Mesenchymal stem cell (in vitro differentiated cells and primary cell): ENCODE measurements at regions not wholly inside any gene's neighbourhood (a gene's known extent, or its start where the extent isn't known, plus 50 kb on each side); places are given as distances from the start of the nearest gene placed in this dataset.

Source experiments
- DNase-seq: peaks from one replicate; pipeline ENCODE4 v3.0.0-alpha.2; 2013
- H2AFZ ChIP-seq: one replicate; pipeline ENCODE4 v1.6.1; 2013; ENCODE audit warnings: low read depth, mild to moderate bottlenecking, control low read depth, inconsistent platforms, low read length, moderate library complexity
- H2AK5ac ChIP-seq: 2 replicates; pipeline ENCODE4 v1.6.1; 2013; ENCODE audit warnings: low read length, moderate library complexity, mild to moderate bottlenecking, inconsistent platforms; ENCODE audit not compliant: severe bottlenecking
- H2BK120ac ChIP-seq: one replicate; pipeline ENCODE4 v1.6.1; 2013; ENCODE audit warnings: low read depth, mild to moderate bottlenecking, inconsistent platforms, low read length, moderate library complexity
- H2BK12ac ChIP-seq, 2 experiments: one replicate each; pipeline ENCODE4 v1.6.1; 2013; ENCODE audit warnings: inconsistent platforms in 2 of 2, low read length in 2 of 2, mild to moderate bottlenecking in 2 of 2, moderate library complexity in 2 of 2, control low read depth in 1 of 2
- H2BK15ac ChIP-seq: one replicate; pipeline ENCODE4 v1.6.1; 2013; ENCODE audit warnings: mild to moderate bottlenecking, low read depth, inconsistent platforms; ENCODE audit not compliant: poor library complexity, severe bottlenecking
- H2BK5ac ChIP-seq: 2 replicates; pipeline ENCODE4 v1.6.1; 2013; ENCODE audit warnings: low read depth, mild to moderate bottlenecking, low read length, control low read depth, inconsistent platforms; ENCODE audit not compliant: poor library complexity, severe bottlenecking
- H3K14ac ChIP-seq, 2 experiments: one replicate each; pipeline ENCODE4 v1.6.1; 2013; ENCODE audit warnings: inconsistent platforms in 2 of 2, low read length in 2 of 2, control low read depth in 1 of 2, mild to moderate bottlenecking in 1 of 2, moderate library complexity in 1 of 2
- H3K18ac ChIP-seq, 2 experiments: one replicate each; pipeline ENCODE4 v1.6.1; 2013; ENCODE audit warnings: inconsistent platforms in 2 of 2, low read length in 2 of 2, control low read depth in 1 of 2, low read depth in 1 of 2, mild to moderate bottlenecking in 1 of 2
- H3K23ac ChIP-seq, 2 experiments: one replicate each; pipeline ENCODE4 v1.6.1; 2013; ENCODE audit warnings: inconsistent platforms in 2 of 2, low read length in 2 of 2, mild to moderate bottlenecking in 2 of 2, moderate library complexity in 2 of 2, control low read depth in 1 of 2
- H3K27ac ChIP-seq: 2 replicates; pipeline ENCODE4 v1.5.1; 2013; ENCODE audit warnings: mild to moderate bottlenecking, moderate library complexity, low read length, control low read depth, inconsistent platforms; ENCODE audit not compliant: poor library complexity, severe bottlenecking
- H3K27me3 ChIP-seq, 2 experiments: 2 replicates each; pipeline versions ENCODE4 v1.6.1 to v1.7.0; 2013; ENCODE audit warnings: low read length in 2 of 2, mild to moderate bottlenecking in 2 of 2, moderate library complexity in 2 of 2, control low read depth in 1 of 2, inconsistent platforms in 1 of 2; ENCODE audit not compliant: control insufficient read depth in 1 of 2, insufficient read depth in 1 of 2
- H3K36me3 ChIP-seq, 2 experiments: 2 replicates each; pipeline versions ENCODE4 v1.6.1 to v1.7.0; 2013; ENCODE audit warnings: low read length in 2 of 2, control low read depth in 1 of 2, inconsistent platforms in 1 of 2, low read depth in 1 of 2, mild to moderate bottlenecking in 1 of 2; ENCODE audit not compliant: insufficient read depth in 2 of 2, control insufficient read depth in 1 of 2
- H3K4ac ChIP-seq, 2 experiments: one replicate each; pipeline ENCODE4 v1.6.1; 2013; ENCODE audit warnings: inconsistent platforms in 2 of 2, low read length in 2 of 2, mild to moderate bottlenecking in 2 of 2, moderate library complexity in 2 of 2, control low read depth in 1 of 2, low read depth in 1 of 2
- H3K4me1 ChIP-seq: 2 replicates; pipeline ENCODE4 v1.6.1; 2013; ENCODE audit warnings: low read depth, low read length, control low read depth; ENCODE audit not compliant: control insufficient read depth, insufficient read depth
- H3K4me2 ChIP-seq: 2 replicates; pipeline ENCODE4 v1.6.1; 2013; ENCODE audit warnings: low read length, mild to moderate bottlenecking, inconsistent platforms; ENCODE audit not compliant: poor library complexity, severe bottlenecking
- H3K4me3 ChIP-seq, 2 experiments: 2 replicates each; pipeline versions ENCODE4 v1.5.1 to v1.7.0; 2013; ENCODE audit warnings: low read length in 2 of 2, mild to moderate bottlenecking in 2 of 2, control low read depth in 1 of 2, low read depth in 1 of 2; ENCODE audit not compliant: insufficient read depth in 1 of 2
- H3K79me1 ChIP-seq: replicated peaks from 2 replicates; pipeline ENCODE4 v1.6.1; 2013; ENCODE audit warnings: mild to moderate bottlenecking, control low read depth, low read length, inconsistent platforms; ENCODE audit not compliant: poor library complexity, severe bottlenecking
- H3K9ac ChIP-seq: 2 replicates; pipeline ENCODE4 v1.7.0; 2013; ENCODE audit warnings: mild to moderate bottlenecking, low read length, moderate library complexity
- H3K9me3 ChIP-seq: 2 replicates; pipeline ENCODE4 v1.7.0; 2013; ENCODE audit warnings: mild to moderate bottlenecking, low read length; ENCODE audit not compliant: control insufficient read depth
- H4K8ac ChIP-seq: one replicate; pipeline ENCODE4 v1.6.1; 2013; ENCODE audit warnings: inconsistent platforms, mild to moderate bottlenecking, low read length, moderate library complexity
- H4K91ac ChIP-seq: one replicate; pipeline ENCODE4 v1.6.1; 2013; ENCODE audit warnings: mild to moderate bottlenecking, low read length, inconsistent platforms
- WGBS: methylation state at CpG from one replicate; pipeline ENCODE4 v1.1.7; 2013; ENCODE audit warnings: mixed read lengths; 5-methylcytosine and 5-hydroxymethylcytosine counted together

DNA sequence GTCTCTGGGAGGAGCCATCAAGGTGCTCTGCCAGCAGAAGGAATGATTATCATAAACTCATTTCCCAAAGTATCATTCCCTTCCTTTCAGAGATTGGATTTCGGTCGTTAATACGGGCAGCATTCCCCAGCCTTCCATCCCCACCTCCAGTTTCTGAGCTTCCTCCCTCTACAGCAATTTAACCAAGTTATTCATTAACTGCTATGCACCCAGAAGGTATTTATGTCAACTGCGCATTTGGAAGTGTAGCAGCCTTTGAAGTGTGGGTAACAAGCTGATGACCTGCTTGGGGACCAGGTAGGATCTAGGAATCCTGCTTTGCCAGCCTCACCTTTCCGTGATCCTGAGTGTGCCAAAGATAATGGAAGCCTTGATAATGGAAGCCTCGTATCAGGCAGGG is 172.4 kb upstream of the IGSF21 start:
- no peak for DNase-seq
- Histone ChIP-seq H3K23ac (no peak overlapping the region), H3K79me1 (no peaks in the 10 kb centered on the region), H3K36me3 (no peaks in the 10 kb centered on the region), H3K27me3 (peaks cover 0 to 75% of the 10 kb centered on the region in 2 experiments), H2BK5ac (no peak overlapping the region), H3K14ac (no peak overlapping the region), H3K4ac (no peak overlapping the region), H2BK12ac (no peak overlapping the region), H2AK5ac (no peak overlapping the region), H2BK120ac (no peak overlapping the region), H3K4me2 (no peak overlapping the region), H3K9me3 (peaks cover 8% of the 10 kb centered on the region), H4K8ac (no peak overlapping the region), H3K18ac (no peak overlapping the region), H3K4me1 (no peaks in the 10 kb centered on the region), H2BK15ac (no peak overlapping the region), H3K4me3 (no peak overlapping the region), H4K91ac (no peak overlapping the region), H3K27ac (no peak overlapping the region), H2AFZ (no peak overlapping the region), H3K9ac (no peak overlapping the region)
- 78% methylated on average over 6 of the region's 6 CpGs for WGBS

DNA sequence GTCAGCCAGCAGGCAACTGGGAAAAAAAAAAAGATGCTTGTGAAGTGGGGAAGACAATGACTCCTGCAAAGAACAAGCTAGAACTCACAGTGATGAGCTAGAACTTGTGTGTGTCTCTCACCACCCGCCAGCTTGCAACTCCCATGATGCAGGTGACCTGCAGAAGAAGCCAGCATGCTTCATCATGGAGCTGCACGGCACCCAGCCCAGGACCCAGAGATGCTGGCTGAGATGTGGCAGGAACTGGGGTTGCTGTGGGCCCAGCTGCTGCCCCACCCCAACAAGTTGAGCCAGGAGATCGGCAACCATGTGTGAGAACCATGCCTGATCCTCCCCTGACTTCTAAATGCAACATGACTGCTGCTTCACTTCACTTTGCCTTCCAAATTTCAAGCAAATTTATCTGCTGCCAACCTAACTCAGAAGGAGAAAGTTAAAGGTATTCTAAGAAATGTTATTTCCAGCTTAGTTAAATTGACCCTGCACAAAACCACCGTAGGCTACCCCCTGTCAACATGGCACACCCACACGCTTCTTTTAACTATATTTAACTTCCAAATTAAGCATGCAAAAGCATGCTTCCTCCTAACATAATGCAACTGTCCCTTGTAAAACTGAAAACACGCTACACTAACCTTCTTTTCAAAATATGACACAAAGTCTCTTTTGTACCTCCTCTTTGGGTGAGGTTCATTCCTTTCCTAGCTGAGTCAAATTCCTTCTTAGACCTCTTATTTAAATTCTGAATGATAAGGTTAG is 166.0 kb upstream of the IGSF21 start:
- Histone ChIP-seq H3K14ac (no peak overlapping the region), H3K4me2 (no peak overlapping the region), H2BK5ac (no peak overlapping the region), H2BK120ac (no peak overlapping the region), H3K9me3 (no peaks in the 10 kb centered on the region), H3K18ac (no peak overlapping the region), H2AFZ (no peak overlapping the region), H3K4me3 (no peak overlapping the region), H2AK5ac (no peak overlapping the region), H3K4ac (no peak overlapping the region), H4K91ac (no peak overlapping the region), H2BK12ac (no peak overlapping the region), H3K79me1 (no peaks in the 10 kb centered on the region), H2BK15ac (no peak overlapping the region), H3K4me1 (no peaks in the 10 kb centered on the region), H3K23ac (no peak overlapping the region), H3K27me3 (peaks cover 0 to 54% of the 10 kb centered on the region in 2 experiments), H3K27ac (no peak overlapping the region), H3K36me3 (no peaks in the 10 kb centered on the region), H3K9ac (no peak overlapping the region), H4K8ac (no peak overlapping the region)
- no peak for DNase-seq
- 65% methylated on average over 6 of the region's 6 CpGs for WGBS

DNA sequence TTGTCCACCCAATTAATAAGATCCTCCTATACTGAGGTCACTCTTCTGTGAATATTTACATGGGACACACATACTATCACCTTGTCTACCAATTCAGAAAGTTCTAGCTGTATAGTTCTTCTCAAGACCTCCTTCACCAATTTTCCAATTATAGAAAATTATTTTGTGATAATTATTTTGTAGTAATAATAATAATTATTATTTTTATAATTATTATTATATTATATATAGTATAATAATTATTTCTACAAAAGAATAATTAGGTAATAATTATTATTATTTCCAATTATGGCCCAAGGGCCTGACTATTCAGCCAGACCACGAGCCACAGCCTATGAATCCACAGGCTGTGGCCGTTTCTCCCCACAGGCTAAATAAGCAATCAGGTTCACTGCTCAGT is 164.1 kb upstream of the IGSF21 start:
- Histone ChIP-seq H4K8ac (no peak overlapping the region), H2AFZ (no peak overlapping the region), H3K14ac (no peak overlapping the region), H3K4me2 (no peak overlapping the region), H2BK15ac (no peak overlapping the region), H3K27me3 (peaks cover 0 to 49% of the 10 kb centered on the region in 2 experiments), H3K79me1 (no peaks in the 10 kb centered on the region), H3K9me3 (no peaks in the 10 kb centered on the region), H2BK5ac (no peak overlapping the region), H3K23ac (no peak overlapping the region), H4K91ac (no peak overlapping the region), H2BK120ac (no peak overlapping the region), H3K4ac (no peak overlapping the region), H3K4me3 (no peak overlapping the region), H3K36me3 (no peaks in the 10 kb centered on the region), H2BK12ac (no peak overlapping the region), H3K4me1 (no peaks in the 10 kb centered on the region), H2AK5ac (no peak overlapping the region), H3K9ac (no peak overlapping the region), H3K27ac (no peak overlapping the region), H3K18ac (no peak overlapping the region)
- no peak for DNase-seq
- 65% methylated on average over 2 of the region's 2 CpGs for WGBS

DNA sequence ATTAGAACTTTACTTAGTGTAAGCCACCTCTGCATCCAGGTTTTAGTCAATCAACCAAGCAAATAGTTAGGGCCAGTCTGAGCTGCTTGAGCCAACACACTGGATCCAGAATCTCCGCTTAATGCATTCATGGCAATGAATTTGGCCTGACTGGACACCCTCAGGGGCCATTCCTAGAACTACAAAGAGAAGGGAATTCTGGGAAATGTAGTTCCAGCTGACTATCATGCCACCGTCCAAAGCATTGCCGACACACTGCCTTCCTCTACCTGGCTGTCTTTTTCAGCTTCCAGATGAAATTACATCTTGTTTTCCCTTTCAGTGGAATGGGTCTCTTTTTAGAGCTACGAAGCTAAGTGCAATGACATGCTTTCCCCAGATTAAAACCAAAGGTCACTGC is 163.0 kb upstream of the IGSF21 start:
- Histone ChIP-seq H2BK120ac (no peak overlapping the region), H3K14ac (no peak overlapping the region), H3K9me3 (no peaks in the 10 kb centered on the region), H2BK12ac (no peak overlapping the region), H3K79me1 (no peaks in the 10 kb centered on the region), H3K9ac (no peak overlapping the region), H3K27ac (no peak overlapping the region), H3K4me3 (no peak overlapping the region), H3K4ac (no peak overlapping the region), H3K4me2 (no peak overlapping the region), H3K23ac (no peak overlapping the region), H2BK5ac (no peak overlapping the region), H4K8ac (no peak overlapping the region), H3K18ac (no peak overlapping the region), H3K36me3 (no peaks in the 10 kb centered on the region), H2AK5ac (no peak overlapping the region), H2BK15ac (no peak overlapping the region), H2AFZ (no peak overlapping the region), H3K27me3 (peaks cover 0 to 52% of the 10 kb centered on the region in 2 experiments), H3K4me1 (no peaks in the 10 kb centered on the region), H4K91ac (no peak overlapping the region)
- 46% methylated on average over 4 of the region's 4 CpGs for WGBS
- no peak for DNase-seq
